Fibroblast of pulmonary artery (primary cell): ENCODE measurements at regions not wholly inside any gene's neighbourhood (a gene's known extent, or its start where the extent isn't known, plus 50 kb on each side); places are given as distances from the start of the nearest gene placed in this dataset.

Experiments used
- DNase-seq: peaks from one replicate; pipeline ENCODE4 v3.0.0-alpha.2; 2010; ENCODE audit warnings: low read depth
- H3K4me3 ChIP-seq: replicated peaks from 2 replicates; pipeline ENCODE4 v1.5.1; 2011; ENCODE audit warnings: low read depth, mild to moderate bottlenecking, control low read depth, low read length, moderate library complexity
- TF ChIP-seq, protein P1 (sequence below): IDR thresholded peaks from 2 replicates; pipeline ENCODE4 v1.5.1; 2011; ENCODE audit warnings: mild to moderate bottlenecking, control low read depth, low read length, inconsistent platforms; ENCODE audit errors: missing control alignments

DNA sequence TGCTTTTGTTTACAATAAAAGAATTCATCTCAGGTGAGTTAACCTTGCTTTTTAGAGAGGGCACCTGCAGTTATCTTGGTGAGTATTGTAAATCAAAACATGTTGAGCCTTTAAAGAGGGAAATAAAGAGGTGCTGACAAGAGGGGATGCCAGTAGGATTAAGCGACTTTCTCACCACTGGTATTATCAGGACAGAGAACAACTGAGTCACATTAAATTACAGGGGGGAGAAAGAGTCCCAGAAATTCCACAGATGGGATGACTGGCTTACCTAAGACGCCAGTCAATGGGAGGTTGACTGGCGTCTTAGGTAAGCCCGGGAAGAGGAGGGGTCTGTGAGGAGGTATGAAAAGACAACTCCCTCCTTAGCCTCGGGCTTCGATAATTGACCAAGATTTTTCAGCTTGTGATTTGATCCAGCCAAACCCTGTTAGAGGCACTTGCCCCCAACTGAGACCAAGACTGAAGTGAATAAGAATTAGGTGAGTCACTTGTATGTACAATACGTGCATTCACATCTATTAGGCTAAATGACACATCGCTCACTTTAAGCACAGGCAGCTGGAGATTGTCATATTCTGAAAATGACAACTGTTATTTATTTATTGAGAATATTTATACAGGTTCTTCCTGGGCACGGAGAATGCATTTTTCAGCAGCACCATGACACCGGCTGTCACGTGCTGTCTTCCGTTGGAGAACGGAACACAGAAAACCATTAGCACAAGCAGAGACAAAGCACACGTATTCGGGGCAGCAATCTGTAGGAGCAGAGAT is 117.6 kb downstream of the SEM1 start:
- DNase-seq, result no peak
- TF ChIP-seq, protein P1, sequence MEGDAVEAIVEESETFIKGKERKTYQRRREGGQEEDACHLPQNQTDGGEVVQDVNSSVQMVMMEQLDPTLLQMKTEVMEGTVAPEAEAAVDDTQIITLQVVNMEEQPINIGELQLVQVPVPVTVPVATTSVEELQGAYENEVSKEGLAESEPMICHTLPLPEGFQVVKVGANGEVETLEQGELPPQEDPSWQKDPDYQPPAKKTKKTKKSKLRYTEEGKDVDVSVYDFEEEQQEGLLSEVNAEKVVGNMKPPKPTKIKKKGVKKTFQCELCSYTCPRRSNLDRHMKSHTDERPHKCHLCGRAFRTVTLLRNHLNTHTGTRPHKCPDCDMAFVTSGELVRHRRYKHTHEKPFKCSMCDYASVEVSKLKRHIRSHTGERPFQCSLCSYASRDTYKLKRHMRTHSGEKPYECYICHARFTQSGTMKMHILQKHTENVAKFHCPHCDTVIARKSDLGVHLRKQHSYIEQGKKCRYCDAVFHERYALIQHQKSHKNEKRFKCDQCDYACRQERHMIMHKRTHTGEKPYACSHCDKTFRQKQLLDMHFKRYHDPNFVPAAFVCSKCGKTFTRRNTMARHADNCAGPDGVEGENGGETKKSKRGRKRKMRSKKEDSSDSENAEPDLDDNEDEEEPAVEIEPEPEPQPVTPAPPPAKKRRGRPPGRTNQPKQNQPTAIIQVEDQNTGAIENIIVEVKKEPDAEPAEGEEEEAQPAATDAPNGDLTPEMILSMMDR, result no peak

DNA sequence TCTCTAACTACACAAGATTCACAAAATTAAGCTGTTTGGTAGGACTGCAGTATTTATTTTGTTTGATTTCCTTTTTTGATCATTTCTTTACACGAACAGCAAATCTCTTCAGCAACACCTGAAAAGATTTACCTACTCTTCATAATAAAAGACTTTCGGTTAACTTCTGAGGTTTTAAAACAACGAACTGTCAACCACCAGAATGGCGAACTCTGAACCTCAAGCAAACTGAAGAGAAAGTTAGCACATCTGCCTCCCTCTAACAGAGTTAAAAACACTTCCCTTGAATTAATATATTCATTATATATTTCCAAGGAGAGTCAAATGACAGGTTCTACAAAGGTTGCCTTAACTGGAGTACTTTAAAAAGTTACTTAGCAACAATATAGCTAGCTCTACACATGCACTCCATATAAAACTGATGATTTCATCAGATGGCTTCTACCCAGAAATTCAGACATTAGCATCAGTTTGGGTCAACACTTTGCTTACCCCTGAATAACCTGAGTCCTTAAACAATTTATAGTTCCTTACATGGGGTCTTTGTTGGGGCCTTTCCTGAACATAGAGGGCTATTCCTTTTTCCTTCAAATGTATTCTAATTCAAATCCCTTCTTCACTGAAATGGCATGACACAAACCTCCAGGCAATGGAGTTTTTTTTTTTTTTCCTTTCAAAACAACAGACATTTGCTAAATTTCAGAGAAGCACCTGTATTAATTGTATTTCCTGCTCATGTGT is 118.3 kb downstream of the SEM1 start:
- TF ChIP-seq, protein P1, result no peak
- no peak overlapping the region for H3K4me3 ChIP-seq

More for the DNA sequence above, 117.6 kb downstream of the SEM1 start:
- H3K4me3 ChIP-seq, result no peak overlapping the region

DNA sequence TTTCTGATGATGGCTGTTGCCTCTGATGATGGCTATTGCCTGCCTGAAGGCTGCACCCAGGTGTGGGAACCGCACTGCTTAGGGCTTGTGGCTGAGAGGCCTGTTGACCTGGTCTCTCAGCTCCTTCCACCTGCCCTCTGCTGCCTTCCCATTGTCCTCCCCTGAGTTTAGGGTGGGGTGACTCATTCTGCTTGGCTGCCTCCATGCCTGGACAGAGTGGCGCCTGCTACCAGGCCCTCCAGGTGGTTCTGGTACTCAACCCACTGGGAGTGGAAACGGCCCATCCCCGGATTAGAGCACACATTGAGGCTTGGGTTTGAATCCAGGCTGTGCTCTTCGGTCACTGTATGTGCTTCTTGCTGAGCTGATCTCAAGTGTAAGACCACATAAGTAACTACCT is 120.6 kb downstream of the SEM1 start:
- TF ChIP-seq, protein P1, result no peak
- no peak for DNase-seq
- H3K4me3 ChIP-seq, result no peak overlapping the region

More for the DNA sequence above, 118.3 kb downstream of the SEM1 start:
- DNase-seq, result no peak

DNA sequence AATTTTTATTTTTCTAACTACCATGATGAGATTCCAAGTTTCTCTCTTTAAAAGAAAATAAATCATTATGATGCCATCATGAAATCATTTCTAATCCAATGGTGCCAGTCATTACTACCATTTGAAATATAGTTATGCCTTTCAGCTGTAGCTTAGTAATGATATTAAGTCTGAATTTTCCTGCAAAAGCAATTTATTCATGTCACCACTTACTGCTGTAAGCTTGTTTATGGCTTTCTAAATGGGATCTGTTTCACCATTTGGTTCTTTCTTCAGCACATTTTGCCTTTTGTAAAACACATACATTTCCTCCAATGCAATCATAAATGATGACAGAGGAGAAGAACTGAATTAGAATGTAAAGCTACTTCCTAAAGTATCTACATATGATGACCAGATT is 130.5 kb downstream of the SEM1 start:
- no peak for DNase-seq
- TF ChIP-seq, protein P1, result no peak
- H3K4me3 ChIP-seq, result no peak overlapping the region

DNA sequence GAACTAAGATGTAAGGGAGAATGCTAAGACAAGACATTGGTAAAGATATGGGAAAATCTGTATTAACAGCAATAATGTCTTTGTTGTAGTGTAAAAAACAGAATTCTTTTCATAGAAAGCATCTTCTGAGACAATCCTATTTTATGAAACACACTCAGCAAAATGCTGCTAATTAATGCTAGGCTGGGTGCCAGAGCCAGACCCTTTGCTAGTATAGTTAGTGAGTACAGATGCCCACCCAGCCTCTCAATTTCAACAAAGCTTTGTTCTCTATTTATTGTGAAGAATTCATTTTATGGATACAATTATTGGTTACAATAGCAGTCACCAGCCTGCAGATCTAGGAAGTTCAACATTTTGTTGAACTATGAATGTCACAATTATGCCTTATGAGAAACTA is 131.0 kb downstream of the SEM1 start:
- H3K4me3 ChIP-seq, result no peak overlapping the region
- DNase-seq, result no peak
- TF ChIP-seq, protein P1, result no peak

DNA sequence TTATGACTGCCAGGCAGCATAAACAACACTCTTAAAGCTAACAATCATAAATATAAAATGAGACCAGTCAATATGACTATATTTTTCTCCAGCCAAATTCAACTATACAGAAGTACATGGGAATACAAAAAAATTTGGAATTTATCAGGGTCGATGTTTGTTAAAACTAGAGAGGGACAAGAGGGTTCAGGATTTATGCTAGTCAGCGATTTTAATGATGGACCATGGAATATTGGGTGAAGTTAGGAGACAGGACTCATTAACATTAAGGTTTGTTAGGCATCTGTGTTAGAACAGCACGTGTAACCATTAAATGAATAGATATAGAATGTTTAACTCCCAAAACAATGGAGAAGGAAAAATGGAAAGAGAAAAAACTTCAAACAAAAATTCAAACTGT is 146.2 kb downstream of the SEM1 start:
- H3K4me3 ChIP-seq, result no peak overlapping the region
- DNase-seq, result no peak
- TF ChIP-seq, protein P1, result no peak

DNA sequence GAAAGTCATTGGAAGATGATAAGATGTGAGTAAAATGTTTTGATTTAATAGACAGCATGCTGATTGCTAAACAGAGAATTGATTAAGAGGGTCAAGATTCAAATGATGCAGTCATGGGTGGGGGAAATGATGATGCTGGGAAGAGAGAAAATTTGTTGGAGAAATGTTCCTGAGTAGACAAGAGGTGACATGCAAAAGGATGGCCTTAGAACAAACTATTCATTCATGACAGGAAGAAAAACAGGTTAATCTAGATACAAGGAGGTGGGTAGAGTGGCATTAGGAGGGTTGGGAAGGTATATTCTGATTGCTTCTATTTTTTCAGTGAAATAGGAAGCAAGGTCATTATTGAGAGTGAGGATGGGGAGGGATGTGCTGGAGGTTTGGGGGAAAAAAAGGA is 146.7 kb downstream of the SEM1 start:
- TF ChIP-seq, protein P1, result no peak
- DNase-seq, result no peak
- no peak overlapping the region for H3K4me3 ChIP-seq
